GM12865 (cell line): ENCODE measurements at regions not wholly inside any gene's neighbourhood (a gene's known extent, or its start where the extent isn't known, plus 50 kb on each side); places are given as distances from the start of the nearest gene placed in this dataset.
A peak's percentile ranks its signal among the peaks of the same experiment; 100 is the strongest.

Experiments used
- DNase-seq: peaks from one replicate; pipeline ENCODE4 v3.0.0; 2010; ENCODE audit warnings: low read depth
- H3K4me3 ChIP-seq: 2 replicates; pipeline ENCODE4 v1.5.1; 2011; ENCODE audit warnings: mild to moderate bottlenecking, low read depth, low read length, control low read depth
- CTCF ChIP-seq: IDR thresholded peaks from 2 replicates; pipeline ENCODE4 v1.5.1; 2011; ENCODE audit warnings: low read length, control low read depth, low read depth, inconsistent platforms; ENCODE audit not compliant: insufficient read depth; ENCODE audit errors: missing control alignments

GRCh38 chr3:132241776-132242514 is 75.3 kb upstream of the ACP3 start:
- DNase-seq: no peak
- no peak for TF ChIP-seq CTCF
- H3K4me3 ChIP-seq: no peak overlapping the region

GRCh38 chr3:132242790-132243189 is 74.4 kb upstream of the ACP3 start:
- no peak overlapping the region for H3K4me3 ChIP-seq
- DNase-seq: no peak
- no peak for TF ChIP-seq CTCF

GRCh38 chr3:132245552-132246142 is 71.6 kb upstream of the ACP3 start:
- no peak overlapping the region for H3K4me3 ChIP-seq
- peak; percentile 19 for DNase-seq
- TF ChIP-seq CTCF: no peak

- no peak for TF ChIP-seq CTCF
- no peak for DNase-seq
- no peak overlapping the region for H3K4me3 ChIP-seq
Measured at GRCh38 chr3:132246212-132246611, 71.0 kb upstream of the ACP3 start.

GRCh38 chr3:132247211-132247610 is 70.0 kb upstream of the ACP3 start:
- no peak for TF ChIP-seq CTCF
- DNase-seq: no peak
- H3K4me3 ChIP-seq: no peak overlapping the region

GRCh38 chr3:132248490-132248889 is 68.7 kb upstream of the ACP3 start:
- H3K4me3 ChIP-seq: no peak overlapping the region
- no peak for DNase-seq
- TF ChIP-seq CTCF: no peak
